Large intestine (tissue), 3 donors: ENCODE measurements at regions not wholly inside any gene's neighbourhood (a gene's known extent, or its start where the extent isn't known, plus 50 kb on each side); places are given as distances from the start of the nearest gene placed in this dataset.
A peak's percentile ranks its signal among the peaks of the same experiment; 100 is the strongest.

Experiments
- DNase-seq, 2 donors: peaks; one replicate each; pipeline versions ENCODE4 v3.0.0 to v3.0.0-alpha.2; 2013
- H3K27ac ChIP-seq: one replicate; pipeline ENCODE4 v1.5.1; 2013; ENCODE audit warnings: low read length
- H3K27me3 ChIP-seq: 2 replicates; pipeline ENCODE4 v1.6.1; 2013; ENCODE audit warnings: low read length; ENCODE audit not compliant: control insufficient read depth, insufficient read depth
- H3K36me3 ChIP-seq: 2 replicates; pipeline ENCODE4 v1.6.1; 2013; ENCODE audit warnings: low read length; ENCODE audit not compliant: control insufficient read depth, insufficient read depth
- H3K4me1 ChIP-seq: one replicate; pipeline ENCODE4 v1.6.1; 2013; ENCODE audit warnings: low read length; ENCODE audit not compliant: control insufficient read depth, insufficient read depth
- H3K4me3 ChIP-seq: one replicate; pipeline ENCODE4 v1.5.1; 2013; ENCODE audit warnings: low read length
- H3K9me3 ChIP-seq: one replicate; pipeline ENCODE4 v1.6.1; 2013; ENCODE audit warnings: mild to moderate bottlenecking, low read depth, low read length, moderate library complexity; ENCODE audit not compliant: control insufficient read depth
- WGBS: methylation state at CpG from one replicate; pipeline ENCODE4 v1.1.5; 2013; ENCODE audit warnings: low lambda C conversion rate; ENCODE audit not compliant: insufficient coverage; 5-methylcytosine and 5-hydroxymethylcytosine counted together

- WGBS: 33% methylated on average over 1 of the region's 2 CpGs
- Histone ChIP-seq H3K27me3 (no peaks in the 10 kb centered on the region), H3K27ac (no peak overlapping the region), H3K4me1 (no peaks in the 10 kb centered on the region), H3K36me3 (no peaks in the 10 kb centered on the region), H3K4me3 (no peak overlapping the region), H3K9me3 (no peaks in the 10 kb centered on the region)
- DNase-seq: peak in 1 of 2 donors; percentile 39
Observed at GRCh38 chr12:114955414-114956014, 271.5 kb upstream of the TBX3 start.

DNA sequence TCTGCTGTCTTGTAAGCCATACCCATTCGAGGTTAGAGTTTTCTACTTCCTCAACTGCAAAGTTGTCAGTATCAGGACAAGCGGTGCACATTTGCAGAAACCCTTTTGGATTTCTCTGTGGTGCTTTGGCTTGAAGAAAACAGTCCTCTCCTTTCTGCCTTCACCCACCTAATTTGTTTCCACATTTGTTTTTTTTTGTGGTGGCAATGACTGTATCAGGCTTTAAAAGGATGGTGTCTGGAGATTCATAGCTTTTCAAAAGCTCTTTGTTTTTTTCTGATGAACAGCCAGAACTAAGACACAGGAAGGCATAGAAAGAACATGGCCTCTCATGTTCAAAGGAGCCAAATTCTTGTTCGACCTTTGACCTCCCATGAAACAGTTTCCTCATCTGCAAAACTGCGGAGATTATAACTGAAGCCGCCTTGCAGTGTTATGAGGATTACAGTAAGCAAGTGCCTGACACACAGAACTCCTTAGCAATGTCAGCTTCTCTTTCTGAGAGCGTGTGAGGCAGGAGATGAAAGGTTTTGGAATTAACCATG is 270.6 kb upstream of the TBX3 start:
- no peaks in the 10 kb centered on the region for H3K4me1 ChIP-seq
- no peak for DNase-seq
- H3K9me3 ChIP-seq: no peaks in the 10 kb centered on the region
- H3K36me3 ChIP-seq: no peaks in the 10 kb centered on the region
- WGBS: no CpG with 5 or more reads among the region's 6 CpGs
- H3K27ac ChIP-seq: no peak overlapping the region
- no peak overlapping the region for H3K4me3 ChIP-seq
- H3K27me3 ChIP-seq: no peaks in the 10 kb centered on the region

GRCh38 chr12:114952573-114953271 is 268.7 kb upstream of the TBX3 start:
- DNase-seq: peak in 1 of 2 donors; percentile 51
- Histone ChIP-seq H3K27me3 (no peaks in the 10 kb centered on the region), H3K4me1 (no peaks in the 10 kb centered on the region), H3K9me3 (no peaks in the 10 kb centered on the region), H3K36me3 (no peaks in the 10 kb centered on the region), H3K27ac (peak overlapping the region; percentile 22), H3K4me3 (no peak overlapping the region)
- 80% methylated on average over 1 of the region's 18 CpGs for WGBS

GRCh38 chr12:114949058-114949820 is 265.3 kb upstream of the TBX3 start:
- Histone ChIP-seq H3K36me3 (no peaks in the 10 kb centered on the region), H3K4me3 (no peak overlapping the region), H3K27me3 (no peaks in the 10 kb centered on the region), H3K9me3 (no peaks in the 10 kb centered on the region), H3K4me1 (peaks cover 8% of the 10 kb centered on the region), H3K27ac (no peak overlapping the region)
- peak in 1 of 2 donors; percentile 39 for DNase-seq
- WGBS: 100% methylated on average over 3 of the region's 8 CpGs

GRCh38 chr12:114945351-114945750 is 261.4 kb upstream of the TBX3 start:
- 100% methylated on average over 1 of the region's 2 CpGs for WGBS

DNA sequence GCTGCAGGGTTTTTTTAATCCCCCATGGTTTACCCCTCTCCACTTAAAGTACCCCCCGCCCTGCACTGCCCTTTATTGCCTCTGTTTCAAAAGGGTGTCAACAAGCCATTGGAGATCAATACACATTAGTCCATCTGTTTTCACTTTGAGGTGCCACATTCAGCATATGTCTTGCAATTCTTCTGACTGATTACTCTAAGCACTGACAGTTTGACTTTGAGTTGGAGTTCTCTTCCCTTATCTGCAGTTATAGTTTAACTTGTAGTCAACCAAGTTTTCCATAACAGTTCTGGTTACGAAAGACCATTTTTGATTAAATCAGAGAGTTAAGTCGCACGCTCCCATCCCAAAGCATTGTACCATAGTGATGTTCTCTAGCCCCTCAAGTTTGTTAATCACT is 260.8 kb upstream of the TBX3 start:
- 20% methylated on average over 1 of the region's 4 CpGs for WGBS
- Histone ChIP-seq H3K9me3 (no peaks in the 10 kb centered on the region), H3K27ac (peak overlapping the region; percentile 20), H3K36me3 (no peaks in the 10 kb centered on the region), H3K4me3 (no peak overlapping the region), H3K27me3 (no peaks in the 10 kb centered on the region), H3K4me1 (peaks cover 13% of the 10 kb centered on the region)
- DNase-seq: peak; percentile 44 to 67

More at GRCh38 chr12:114945351-114945750, 261.4 kb upstream of the TBX3 start:
- Histone ChIP-seq H3K36me3 (no peaks in the 10 kb centered on the region), H3K4me1 (peaks cover 13% of the 10 kb centered on the region), H3K9me3 (no peaks in the 10 kb centered on the region), H3K4me3 (no peak overlapping the region), H3K27me3 (no peaks in the 10 kb centered on the region), H3K27ac (no peak overlapping the region)
- DNase-seq: no peak

DNA sequence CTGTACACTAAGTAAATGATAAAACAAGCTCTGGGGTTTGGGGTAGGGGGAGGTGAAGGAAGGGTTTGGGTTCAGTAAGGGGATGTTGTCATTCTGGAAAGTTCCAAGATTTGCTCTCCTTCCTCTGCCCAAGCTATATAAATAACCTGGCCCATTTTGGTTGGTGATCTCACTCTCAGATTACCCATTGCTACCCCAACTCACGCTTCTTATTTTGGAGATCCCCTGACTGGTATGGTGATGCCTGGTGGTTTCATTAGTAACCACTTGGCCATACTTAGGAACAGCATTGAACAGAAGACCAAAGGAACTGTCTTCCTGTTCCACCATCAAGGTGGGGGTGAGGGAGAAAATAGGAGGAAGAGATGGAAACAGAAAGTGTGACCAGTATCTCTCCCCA is 259.6 kb upstream of the TBX3 start:
- no peaks in the 10 kb centered on the region for H3K9me3 ChIP-seq
- no peak for DNase-seq
- H3K27ac ChIP-seq: no peak overlapping the region
- peaks cover 13% of the 10 kb centered on the region for H3K4me1 ChIP-seq
- H3K36me3 ChIP-seq: no peaks in the 10 kb centered on the region
- H3K4me3 ChIP-seq: no peak overlapping the region
- WGBS: no CpG with 5 or more reads among the region's 1 CpG
- no peaks in the 10 kb centered on the region for H3K27me3 ChIP-seq

DNA sequence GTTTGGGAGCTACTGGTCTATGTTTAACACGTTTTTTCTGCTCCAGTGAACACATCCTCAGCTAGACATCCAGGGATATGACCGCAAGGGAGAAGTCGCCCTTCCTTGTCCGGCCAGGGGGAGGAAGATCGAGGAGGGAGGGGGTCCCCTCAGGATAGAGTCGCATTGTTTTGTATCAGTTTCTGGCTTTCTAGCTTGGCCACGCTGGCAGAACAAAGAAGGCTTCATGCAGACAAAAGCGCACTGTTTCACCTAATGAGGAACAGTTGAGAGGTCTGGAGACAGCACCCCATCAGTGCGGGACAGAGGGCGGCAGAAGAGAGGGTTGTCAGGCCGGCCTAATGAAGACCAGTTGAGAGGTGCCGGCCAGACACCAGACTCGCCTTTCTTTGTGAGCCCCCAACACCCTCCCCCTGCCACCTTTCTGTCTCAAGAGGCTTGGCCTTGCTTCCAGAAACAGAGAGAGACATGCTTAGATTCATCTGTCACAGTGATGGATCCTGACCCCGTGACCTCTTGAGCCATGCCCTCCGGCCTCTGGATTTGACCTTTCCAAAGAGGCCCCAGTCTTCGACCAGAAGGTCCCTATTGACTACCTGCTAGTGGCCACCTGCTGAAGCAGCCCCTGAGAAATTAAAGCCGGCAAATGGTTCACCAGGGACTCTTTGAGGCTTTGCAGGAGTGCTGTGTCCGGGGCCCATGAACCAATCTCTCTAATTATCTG is 254.7 kb upstream of the TBX3 start:
- Histone ChIP-seq H3K9me3 (no peaks in the 10 kb centered on the region), H3K4me1 (no peaks in the 10 kb centered on the region), H3K4me3 (no peak overlapping the region), H3K36me3 (no peaks in the 10 kb centered on the region), H3K27me3 (no peaks in the 10 kb centered on the region), H3K27ac (no peak overlapping the region)
- no peak for DNase-seq
- WGBS: no CpG with 5 or more reads among the region's 18 CpGs

GRCh38 chr12:114936148-114937079 is 252.4 kb upstream of the TBX3 start:
- Histone ChIP-seq H3K9me3 (no peaks in the 10 kb centered on the region), H3K27me3 (no peaks in the 10 kb centered on the region), H3K36me3 (no peaks in the 10 kb centered on the region), H3K4me3 (no peak overlapping the region), H3K27ac (no peak overlapping the region), H3K4me1 (no peaks in the 10 kb centered on the region)
- 50% methylated on average over 2 of the region's 11 CpGs for WGBS
- no peak for DNase-seq
